ENCODE measurements at regions not wholly inside any gene's neighbourhood (a gene's known extent, or its start where the extent isn't known, plus 50 kb on each side); places are given as distances from the start of the nearest gene placed in this dataset.

DNA sequence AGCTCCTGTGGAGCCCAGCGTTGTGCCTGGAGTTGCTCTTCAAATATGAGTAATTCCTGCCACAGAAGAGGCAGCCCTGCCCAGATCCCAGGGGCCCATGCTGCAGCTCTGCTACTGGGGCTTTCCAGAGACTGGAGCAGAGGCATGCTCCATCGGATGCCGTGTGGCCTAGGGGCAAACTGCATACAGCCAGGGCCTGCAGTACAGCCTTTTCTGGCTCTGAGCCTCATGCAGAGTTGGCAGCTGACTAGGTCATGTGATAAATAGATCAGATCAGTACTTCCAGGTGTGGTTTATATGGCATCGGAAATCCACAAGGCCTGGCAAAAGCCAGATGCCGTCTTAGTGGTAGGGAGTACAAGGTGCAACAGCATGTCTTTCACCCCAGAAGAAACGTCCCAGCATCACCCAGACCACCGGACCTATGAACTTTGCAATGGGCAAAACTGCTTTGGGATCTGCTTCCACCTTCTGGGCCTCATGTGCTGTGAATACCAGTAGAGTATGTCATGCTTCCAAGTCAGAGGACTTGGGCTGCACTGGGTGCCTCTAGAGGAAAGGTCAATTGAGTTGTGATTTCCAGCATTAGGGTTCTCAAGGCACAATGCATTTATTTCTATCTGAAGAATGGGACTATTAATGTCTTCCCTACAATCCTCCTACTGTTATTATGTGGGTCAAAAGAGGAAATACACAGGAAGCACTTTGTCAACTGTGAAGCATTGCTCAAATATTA lies 250.7 kb upstream of the ZNF32 start:
- TF ChIP-seq POLR2A (IDR thresholded peaks at IDR 0.05) = no peak
- WGBS, 2 donors = 15 to 80% methylated on average over 1 to 5 of the region's 7 CpGs
- DNase-seq = no peak
- Histone ChIP-seq H3K27me3 (no peaks in the 10 kb centered on the region), H3K36me3 (no peaks in the 10 kb centered on the region), H3K4me1 (peaks cover 5 to 14% (median 6%) of the 10 kb centered on the region in 3 donors), H3K4me3 (no peak overlapping the region), H3K27ac (no peak overlapping the region), H3K9me3 (no peaks in the 10 kb centered on the region)
- intact Hi-C loops (cut with DNase I) = no loop called here

DNA sequence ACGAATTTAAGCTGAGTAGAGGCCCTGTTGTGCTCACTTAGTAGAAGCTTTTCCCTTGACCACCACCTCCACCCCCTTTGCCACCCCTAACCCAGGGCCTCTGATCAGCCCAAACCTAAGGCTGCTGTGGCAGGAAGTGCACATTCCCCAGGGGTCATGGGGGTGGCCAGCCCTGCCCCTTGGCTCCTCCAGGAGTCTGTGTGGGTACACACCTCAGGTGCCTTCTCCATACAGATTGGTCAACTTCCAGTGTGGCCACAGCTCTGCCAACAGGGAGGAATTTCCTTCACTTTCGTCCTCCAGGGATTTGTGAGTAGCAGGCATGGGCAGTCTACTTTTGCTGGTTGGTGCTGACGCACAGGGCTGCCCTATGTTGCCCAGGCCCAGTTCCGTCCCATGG lies 249.9 kb upstream of the ZNF32 start:
- intact Hi-C loops (cut with DNase I) = no loop called here
- DNase-seq = no peak
- H3K4me1 ChIP-seq = peaks cover 5 to 14% (median 6%) of the 10 kb centered on the region in 3 donors
- no peaks in the 10 kb centered on the region for H3K36me3 ChIP-seq
- H3K9me3 ChIP-seq = no peaks in the 10 kb centered on the region
- TF ChIP-seq, protein P1, sequence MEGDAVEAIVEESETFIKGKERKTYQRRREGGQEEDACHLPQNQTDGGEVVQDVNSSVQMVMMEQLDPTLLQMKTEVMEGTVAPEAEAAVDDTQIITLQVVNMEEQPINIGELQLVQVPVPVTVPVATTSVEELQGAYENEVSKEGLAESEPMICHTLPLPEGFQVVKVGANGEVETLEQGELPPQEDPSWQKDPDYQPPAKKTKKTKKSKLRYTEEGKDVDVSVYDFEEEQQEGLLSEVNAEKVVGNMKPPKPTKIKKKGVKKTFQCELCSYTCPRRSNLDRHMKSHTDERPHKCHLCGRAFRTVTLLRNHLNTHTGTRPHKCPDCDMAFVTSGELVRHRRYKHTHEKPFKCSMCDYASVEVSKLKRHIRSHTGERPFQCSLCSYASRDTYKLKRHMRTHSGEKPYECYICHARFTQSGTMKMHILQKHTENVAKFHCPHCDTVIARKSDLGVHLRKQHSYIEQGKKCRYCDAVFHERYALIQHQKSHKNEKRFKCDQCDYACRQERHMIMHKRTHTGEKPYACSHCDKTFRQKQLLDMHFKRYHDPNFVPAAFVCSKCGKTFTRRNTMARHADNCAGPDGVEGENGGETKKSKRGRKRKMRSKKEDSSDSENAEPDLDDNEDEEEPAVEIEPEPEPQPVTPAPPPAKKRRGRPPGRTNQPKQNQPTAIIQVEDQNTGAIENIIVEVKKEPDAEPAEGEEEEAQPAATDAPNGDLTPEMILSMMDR (IDR thresholded peaks at IDR 0.05) = no peak
- no peak for TF ChIP-seq POLR2A (IDR thresholded peaks at IDR 0.05)
- WGBS, 2 donors = 17 to 76% methylated on average over 1 to 2 of the region's 4 CpGs
- H3K27me3 ChIP-seq = no peaks in the 10 kb centered on the region
- H3K27ac ChIP-seq = no peak overlapping the region
- no peak overlapping the region for H3K4me3 ChIP-seq

DNA sequence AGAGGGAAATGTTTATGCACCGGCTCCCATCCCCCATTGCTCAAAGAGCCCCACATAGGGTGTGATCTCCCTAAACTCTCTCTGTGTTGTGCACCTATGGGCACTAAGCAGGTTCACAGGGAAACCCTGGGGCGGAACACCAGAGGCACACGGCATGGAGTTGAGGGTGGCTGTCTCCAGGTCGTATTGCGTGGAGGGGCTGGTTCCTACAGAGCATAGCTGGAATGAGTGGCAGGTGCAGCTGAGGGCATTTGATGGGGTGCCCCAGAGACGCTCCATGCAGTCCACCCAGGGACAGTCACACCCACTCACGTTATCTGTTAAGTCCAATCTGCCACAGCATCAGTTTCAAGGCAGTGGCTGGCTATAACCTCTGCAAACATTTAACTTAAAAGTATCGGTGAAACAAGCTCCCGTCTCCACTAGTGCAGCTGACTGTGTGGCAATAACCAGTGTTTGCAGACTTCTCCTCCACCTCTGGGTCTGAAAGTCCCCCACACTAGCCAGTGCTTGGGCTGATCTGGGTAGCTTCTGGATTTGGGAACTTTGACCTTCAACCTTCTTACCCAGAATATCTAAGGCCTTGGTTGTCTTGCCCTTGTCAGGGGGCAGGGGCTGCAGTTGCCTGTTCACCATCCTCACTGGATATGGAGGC lies 249.2 kb upstream of the ZNF32 start:
- intact Hi-C loops (cut with DNase I) = no loop called here
- H3K4me3 ChIP-seq = no peak overlapping the region
- no peak overlapping the region for H3K27ac ChIP-seq
- no peaks in the 10 kb centered on the region for H3K36me3 ChIP-seq
- no peaks in the 10 kb centered on the region for H3K9me3 ChIP-seq
- DNase-seq = no peak
- H3K27me3 ChIP-seq = no peaks in the 10 kb centered on the region
- H3K4me1 ChIP-seq = peaks cover 5 to 14% (median 6%) of the 10 kb centered on the region in 3 donors
- 79 to 82% methylated on average over 7 to 9 of the region's 9 CpGs for WGBS, 2 donors
- no peak for TF ChIP-seq POLR2A (IDR thresholded peaks at IDR 0.05)
- TF ChIP-seq, protein P1 (IDR thresholded peaks at IDR 0.05) = no peak

DNA sequence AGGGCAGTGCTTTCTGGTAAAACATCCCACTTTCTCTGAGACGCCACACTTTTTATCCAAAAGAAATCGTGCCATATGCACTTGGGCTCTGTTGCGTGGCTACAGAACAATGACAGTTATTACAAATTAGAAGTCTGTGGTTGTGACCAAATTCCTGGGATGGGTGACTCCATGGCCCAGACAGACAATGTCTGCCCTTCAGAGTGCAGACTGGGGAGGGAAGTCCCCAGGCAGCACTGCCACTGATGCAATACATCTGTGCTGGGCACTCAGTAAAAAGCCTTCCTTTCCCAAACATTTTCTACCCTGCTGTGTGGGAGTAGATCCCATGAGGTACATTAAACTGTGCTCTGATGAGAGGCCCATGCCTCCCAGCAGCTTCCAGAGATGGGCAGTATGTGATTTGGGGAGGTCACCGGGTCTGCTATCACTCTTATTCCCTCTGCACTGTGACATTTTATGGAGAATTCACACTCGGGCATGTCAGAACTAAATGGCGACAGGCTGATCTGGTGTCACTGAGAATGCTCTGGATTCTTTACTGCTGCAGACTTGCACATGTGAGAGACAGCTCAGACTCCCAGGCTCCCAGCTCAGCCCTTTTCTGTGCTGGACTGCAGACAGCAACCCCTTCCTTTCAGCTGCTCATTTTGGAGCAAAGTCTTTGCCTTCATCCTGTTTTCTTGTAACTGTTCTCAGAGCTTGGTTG lies 243.5 kb upstream of the ZNF32 start:
- Histone ChIP-seq H3K27me3 (no peaks in the 10 kb centered on the region), H3K27ac (no peak overlapping the region), H3K4me3 (no peak overlapping the region), H3K9me3 (no peaks in the 10 kb centered on the region), H3K36me3 (no peaks in the 10 kb centered on the region), H3K4me1 (no peaks in the 10 kb centered on the region)
- intact Hi-C loops (cut with DNase I) = no loop called here
- WGBS, 2 donors = 75 to 88% methylated on average over 4 to 6 of the region's 6 CpGs
- DNase-seq = no peak
- TF ChIP-seq, protein P1 (IDR thresholded peaks at IDR 0.05) = no peak
- TF ChIP-seq POLR2A (IDR thresholded peaks at IDR 0.05) = no peak

DNA sequence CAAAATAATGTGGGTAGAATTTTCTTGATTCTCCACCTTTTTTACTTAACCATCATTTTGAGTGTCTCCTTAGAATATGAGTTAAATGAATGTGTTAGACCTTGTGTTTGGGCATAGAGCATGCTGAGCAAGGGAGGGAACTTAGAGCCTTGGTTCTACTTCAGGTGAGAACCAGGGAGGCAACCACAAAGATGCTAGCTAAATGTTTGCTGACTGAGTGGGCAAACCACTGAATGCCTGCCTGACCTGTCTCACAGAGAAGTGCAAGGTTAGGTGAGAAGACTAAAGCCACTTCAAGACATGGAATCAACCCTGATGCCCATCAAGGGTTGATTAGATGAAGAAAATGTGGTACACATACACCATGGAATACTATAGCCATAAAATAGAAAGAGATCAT lies 242.6 kb upstream of the ZNF32 start:
- Histone ChIP-seq H3K4me1 (no peaks in the 10 kb centered on the region), H3K27ac (no peak overlapping the region), H3K27me3 (no peaks in the 10 kb centered on the region), H3K9me3 (no peaks in the 10 kb centered on the region), H3K36me3 (no peaks in the 10 kb centered on the region), H3K4me3 (no peak overlapping the region)
- no peak for TF ChIP-seq POLR2A (IDR thresholded peaks at IDR 0.05)
- TF ChIP-seq, protein P1 (IDR thresholded peaks at IDR 0.05) = no peak
- no peak for DNase-seq
- intact Hi-C loops (cut with DNase I) = no loop called here
